Ishikawa (cell line): ENCODE measurements at regions not wholly inside any gene's neighbourhood (a gene's known extent, or its start where the extent isn't known, plus 50 kb on each side); places are given as distances from the start of the nearest gene placed in this dataset.

Experiments
- EGR1 ChIP-seq: IDR thresholded peaks from 2 replicates; pipeline ENCODE4 v1.6.1; 2012
- TEAD4 ChIP-seq: IDR thresholded peaks from 2 replicates; pipeline ENCODE4 v1.6.1; 2012
- ZBTB7A ChIP-seq: IDR thresholded peaks from 2 replicates; pipeline ENCODE4 v1.6.1; 2012; ENCODE audit warnings: low read depth
- TF ChIP-seq, protein P1 (sequence below): IDR thresholded peaks from 2 replicates; pipeline ENCODE4 v1.6.1; 2012
- TF ChIP-seq, protein P2 (sequence below): IDR thresholded peaks from 2 replicates; pipeline ENCODE4 v1.6.1; 2012; ENCODE audit warnings: low read depth, mild to moderate bottlenecking
- TF ChIP-seq, protein P3 (sequence below): IDR thresholded peaks from 2 replicates; pipeline ENCODE4 v1.6.1; 2012

DNA sequence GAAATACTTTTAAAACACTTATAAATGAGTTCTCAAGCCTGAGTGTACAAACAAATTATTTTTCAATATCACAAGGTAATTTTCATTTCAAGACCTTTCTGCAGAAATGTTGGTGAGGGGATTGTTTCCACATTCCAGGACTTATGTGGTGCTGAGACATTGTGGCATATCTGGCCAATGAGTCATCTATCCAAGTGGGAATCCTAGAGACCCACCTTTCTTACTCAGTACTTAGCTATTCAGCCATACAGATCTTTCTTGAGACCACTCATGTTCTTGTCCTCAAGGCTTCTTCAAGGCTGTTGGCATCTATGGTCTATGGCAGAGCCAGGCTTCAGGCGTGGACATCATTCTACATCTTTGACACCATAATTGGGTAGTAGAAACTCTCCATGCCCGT is 225.4 kb downstream of the DKK1 start:
- TF ChIP-seq, protein P1, sequence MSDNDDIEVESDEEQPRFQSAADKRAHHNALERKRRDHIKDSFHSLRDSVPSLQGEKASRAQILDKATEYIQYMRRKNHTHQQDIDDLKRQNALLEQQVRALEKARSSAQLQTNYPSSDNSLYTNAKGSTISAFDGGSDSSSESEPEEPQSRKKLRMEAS = no peak
- TF ChIP-seq EGR1 (no peak), ZBTB7A (no peak), TEAD4 (peak; percentile 68)
- TF ChIP-seq, protein P2, sequence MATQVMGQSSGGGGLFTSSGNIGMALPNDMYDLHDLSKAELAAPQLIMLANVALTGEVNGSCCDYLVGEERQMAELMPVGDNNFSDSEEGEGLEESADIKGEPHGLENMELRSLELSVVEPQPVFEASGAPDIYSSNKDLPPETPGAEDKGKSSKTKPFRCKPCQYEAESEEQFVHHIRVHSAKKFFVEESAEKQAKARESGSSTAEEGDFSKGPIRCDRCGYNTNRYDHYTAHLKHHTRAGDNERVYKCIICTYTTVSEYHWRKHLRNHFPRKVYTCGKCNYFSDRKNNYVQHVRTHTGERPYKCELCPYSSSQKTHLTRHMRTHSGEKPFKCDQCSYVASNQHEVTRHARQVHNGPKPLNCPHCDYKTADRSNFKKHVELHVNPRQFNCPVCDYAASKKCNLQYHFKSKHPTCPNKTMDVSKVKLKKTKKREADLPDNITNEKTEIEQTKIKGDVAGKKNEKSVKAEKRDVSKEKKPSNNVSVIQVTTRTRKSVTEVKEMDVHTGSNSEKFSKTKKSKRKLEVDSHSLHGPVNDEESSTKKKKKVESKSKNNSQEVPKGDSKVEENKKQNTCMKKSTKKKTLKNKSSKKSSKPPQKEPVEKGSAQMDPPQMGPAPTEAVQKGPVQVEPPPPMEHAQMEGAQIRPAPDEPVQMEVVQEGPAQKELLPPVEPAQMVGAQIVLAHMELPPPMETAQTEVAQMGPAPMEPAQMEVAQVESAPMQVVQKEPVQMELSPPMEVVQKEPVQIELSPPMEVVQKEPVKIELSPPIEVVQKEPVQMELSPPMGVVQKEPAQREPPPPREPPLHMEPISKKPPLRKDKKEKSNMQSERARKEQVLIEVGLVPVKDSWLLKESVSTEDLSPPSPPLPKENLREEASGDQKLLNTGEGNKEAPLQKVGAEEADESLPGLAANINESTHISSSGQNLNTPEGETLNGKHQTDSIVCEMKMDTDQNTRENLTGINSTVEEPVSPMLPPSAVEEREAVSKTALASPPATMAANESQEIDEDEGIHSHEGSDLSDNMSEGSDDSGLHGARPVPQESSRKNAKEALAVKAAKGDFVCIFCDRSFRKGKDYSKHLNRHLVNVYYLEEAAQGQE = no peak
- TF ChIP-seq, protein P3, sequence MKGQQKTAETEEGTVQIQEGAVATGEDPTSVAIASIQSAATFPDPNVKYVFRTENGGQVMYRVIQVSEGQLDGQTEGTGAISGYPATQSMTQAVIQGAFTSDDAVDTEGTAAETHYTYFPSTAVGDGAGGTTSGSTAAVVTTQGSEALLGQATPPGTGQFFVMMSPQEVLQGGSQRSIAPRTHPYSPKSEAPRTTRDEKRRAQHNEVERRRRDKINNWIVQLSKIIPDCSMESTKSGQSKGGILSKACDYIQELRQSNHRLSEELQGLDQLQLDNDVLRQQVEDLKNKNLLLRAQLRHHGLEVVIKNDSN = no peak
